Muscle layer of duodenum (tissue), 2 donors: ENCODE measurements at regions not wholly inside any gene's neighbourhood (a gene's known extent, or its start where the extent isn't known, plus 50 kb on each side); places are given as distances from the start of the nearest gene placed in this dataset.

Experiments
- H3K27ac ChIP-seq: one replicate; pipeline ENCODE4 v1.7.0; 2013; ENCODE audit warnings: mild to moderate bottlenecking, low read length
- H3K27me3 ChIP-seq: one replicate; pipeline ENCODE4 v1.7.0; 2013; ENCODE audit warnings: low read depth, mild to moderate bottlenecking, control low read depth, low read length
- H3K36me3 ChIP-seq, 2 donors: one replicate each; pipeline ENCODE4 v1.7.0; 2013; ENCODE audit warnings: low read length in 2 of 2, control low read depth in 1 of 2, mild to moderate bottlenecking in 1 of 2; ENCODE audit not compliant: insufficient read depth in 2 of 2, control insufficient read depth in 1 of 2
- H3K4me1 ChIP-seq, 2 donors: one replicate each; pipeline ENCODE4 v1.7.0; 2013; ENCODE audit warnings: low read length in 2 of 2, mild to moderate bottlenecking in 2 of 2, control low read depth in 1 of 2, moderate library complexity in 1 of 2; ENCODE audit not compliant: insufficient read depth in 2 of 2, control insufficient read depth in 1 of 2
- H3K4me3 ChIP-seq, 2 donors: one replicate each; pipeline ENCODE4 v1.7.0; 2013; ENCODE audit warnings: low read length in 2 of 2, low read depth in 1 of 2, mild to moderate bottlenecking in 1 of 2
- H3K9me3 ChIP-seq, 2 donors: one replicate each; pipeline ENCODE4 v1.7.0; 2013; ENCODE audit warnings: low read length in 2 of 2, control low read depth in 1 of 2, mild to moderate bottlenecking in 1 of 2; ENCODE audit not compliant: control insufficient read depth in 1 of 2
- donor health status: healthy.

- Histone ChIP-seq H3K27ac (no peak overlapping the region), H3K36me3 (no peaks in the 10 kb centered on the region), H3K4me1 (no peaks in the 10 kb centered on the region), H3K9me3 (no peaks in the 10 kb centered on the region), H3K27me3 (no peaks in the 10 kb centered on the region), H3K4me3 (no peak overlapping the region)
Observed at GRCh38 chr16:58836427-58836826, 102.3 kb upstream of the GOT2 start.

GRCh38 chr16:58832386-58832895 is 98.3 kb upstream of the GOT2 start:
- Histone ChIP-seq H3K27ac (no peak overlapping the region), H3K27me3 (no peaks in the 10 kb centered on the region), H3K9me3 (no peaks in the 10 kb centered on the region), H3K4me1 (no peaks in the 10 kb centered on the region), H3K36me3 (no peaks in the 10 kb centered on the region), H3K4me3 (no peak overlapping the region)

GRCh38 chr16:58831386-58831785 is 97.3 kb upstream of the GOT2 start:
- no peak overlapping the region for H3K27ac ChIP-seq
- H3K4me3 ChIP-seq: no peak overlapping the region
- no peaks in the 10 kb centered on the region for H3K36me3 ChIP-seq
- H3K4me1 ChIP-seq: no peaks in the 10 kb centered on the region
- no peaks in the 10 kb centered on the region for H3K27me3 ChIP-seq
- H3K9me3 ChIP-seq: no peaks in the 10 kb centered on the region

GRCh38 chr16:58828901-58829545 is 94.9 kb upstream of the GOT2 start:
- H3K27me3 ChIP-seq: no peaks in the 10 kb centered on the region
- H3K4me3 ChIP-seq: no peak overlapping the region
- H3K9me3 ChIP-seq: no peaks in the 10 kb centered on the region
- no peaks in the 10 kb centered on the region for H3K36me3 ChIP-seq
- no peaks in the 10 kb centered on the region for H3K4me1 ChIP-seq
- H3K27ac ChIP-seq: no peak overlapping the region

- H3K4me1 ChIP-seq: no peaks in the 10 kb centered on the region
- no peaks in the 10 kb centered on the region for H3K9me3 ChIP-seq
- H3K27me3 ChIP-seq: no peaks in the 10 kb centered on the region
- no peak overlapping the region for H3K4me3 ChIP-seq
- H3K36me3 ChIP-seq: no peaks in the 10 kb centered on the region
- no peak overlapping the region for H3K27ac ChIP-seq
Observed at GRCh38 chr16:58824201-58824600, 90.1 kb upstream of the GOT2 start.

GRCh38 chr16:58821886-58822285 is 87.8 kb upstream of the GOT2 start:
- H3K36me3 ChIP-seq: no peaks in the 10 kb centered on the region
- H3K27ac ChIP-seq: no peak overlapping the region
- H3K4me3 ChIP-seq: no peak overlapping the region
- no peaks in the 10 kb centered on the region for H3K4me1 ChIP-seq
- H3K27me3 ChIP-seq: no peaks in the 10 kb centered on the region
- no peaks in the 10 kb centered on the region for H3K9me3 ChIP-seq

- no peak overlapping the region for H3K27ac ChIP-seq
- H3K36me3 ChIP-seq: no peaks in the 10 kb centered on the region
- no peak overlapping the region for H3K4me3 ChIP-seq
- H3K9me3 ChIP-seq: no peaks in the 10 kb centered on the region
- no peaks in the 10 kb centered on the region for H3K4me1 ChIP-seq
- H3K27me3 ChIP-seq: no peaks in the 10 kb centered on the region
Observed at GRCh38 chr16:58820411-58820810, 86.3 kb upstream of the GOT2 start.

- Histone ChIP-seq H3K27me3 (no peaks in the 10 kb centered on the region), H3K4me3 (no peak overlapping the region), H3K4me1 (no peaks in the 10 kb centered on the region), H3K36me3 (no peaks in the 10 kb centered on the region), H3K27ac (no peak overlapping the region), H3K9me3 (no peaks in the 10 kb centered on the region)
Observed at GRCh38 chr16:58815181-58815888, 81.2 kb upstream of the GOT2 start.

- H3K4me3 ChIP-seq: peak overlapping the region; percentile 44
Observed at GRCh38 chr16:58814348-58814801, 80.3 kb upstream of the GOT2 start.

GRCh38 chr16:58809213-58809612 is 75.1 kb upstream of the GOT2 start:
- H3K27ac ChIP-seq: no peak overlapping the region
- no peaks in the 10 kb centered on the region for H3K4me1 ChIP-seq
- H3K36me3 ChIP-seq: no peaks in the 10 kb centered on the region
- H3K27me3 ChIP-seq: no peaks in the 10 kb centered on the region
- no peak overlapping the region for H3K4me3 ChIP-seq
- H3K9me3 ChIP-seq: no peaks in the 10 kb centered on the region

More at GRCh38 chr16:58814348-58814801, 80.3 kb upstream of the GOT2 start:
- H3K27ac ChIP-seq: no peak overlapping the region
- no peaks in the 10 kb centered on the region for H3K4me1 ChIP-seq
- no peaks in the 10 kb centered on the region for H3K36me3 ChIP-seq
- no peaks in the 10 kb centered on the region for H3K27me3 ChIP-seq
- no peaks in the 10 kb centered on the region for H3K9me3 ChIP-seq

GRCh38 chr16:58807276-58807675 is 73.2 kb upstream of the GOT2 start:
- H3K4me1 ChIP-seq: no peaks in the 10 kb centered on the region
- H3K27ac ChIP-seq: no peak overlapping the region
- H3K36me3 ChIP-seq: no peaks in the 10 kb centered on the region
- H3K4me3 ChIP-seq: no peak overlapping the region
- no peaks in the 10 kb centered on the region for H3K27me3 ChIP-seq
- H3K9me3 ChIP-seq: peaks cover 0 to 5% of the 10 kb centered on the region in 2 donors
